WTC11 (cell line): ENCODE measurements at regions not wholly inside any gene's neighbourhood (a gene's known extent, or its start where the extent isn't known, plus 50 kb on each side); places are given as distances from the start of the nearest gene placed in this dataset.

ENCODE experiments used
- ARID4B ChIP-seq: sonication (generic); formaldehyde crosslinking; IDR thresholded peaks from 2 replicates; pipeline ENCODE4 v1.8.0; 2023; ENCODE audit warnings: missing genetic modification reagents, mild to moderate bottlenecking, borderline replicate concordance
- CBFB ChIP-seq: sonication (generic); formaldehyde crosslinking; IDR thresholded peaks from 2 replicates; pipeline ENCODE4 v1.8.1; 2022; ENCODE audit warnings: mild to moderate bottlenecking, low read depth, missing genetic modification reagents
- CREM ChIP-seq: sonication (generic); formaldehyde crosslinking; IDR thresholded peaks from 2 replicates; pipeline ENCODE4 v1.8.1; 2022; ENCODE audit warnings: mild to moderate bottlenecking, missing genetic modification reagents, moderate library complexity
- CTCF ChIP-seq: fragments of 200-600 bp; IDR thresholded peaks from 2 replicates; pipeline ENCODE4 v1.8.0; 2022; ENCODE audit warnings: antibody characterized with exemption
- FOXK1 ChIP-seq: sonication (generic); formaldehyde crosslinking; IDR thresholded peaks from 2 replicates; pipeline ENCODE4 v1.8.0; 2022; ENCODE audit warnings: mild to moderate bottlenecking, moderate library complexity, missing genetic modification reagents
- HMGXB4 ChIP-seq: sonication (generic); formaldehyde crosslinking; IDR thresholded peaks from 2 replicates; pipeline ENCODE4 v1.8.1; 2023; ENCODE audit warnings: mild to moderate bottlenecking, moderate library complexity, missing genetic modification reagents
- ZBTB21 ChIP-seq: sonication (generic); formaldehyde crosslinking; IDR thresholded peaks from 2 replicates; pipeline ENCODE4 v1.8.1; 2023; ENCODE audit warnings: mild to moderate bottlenecking, missing genetic modification reagents, borderline replicate concordance

- TF ChIP-seq CBFB (no peak), FOXK1 (CRISPR knock-in tag) (no peak), CREM (no peak), HMGXB4 (CRISPR knock-in tag) (no peak), CTCF (no peak), ZBTB21 (CRISPR knock-in tag) (no peak), ARID4B (no peak)
Observed at GRCh38 chr3:18531662-18532061, 106.5 kb upstream of the SATB1 start.
